HG02938 (cell line): ENCODE measurements at regions not wholly inside any gene's neighbourhood (a gene's known extent, or its start where the extent isn't known, plus 50 kb on each side); places are given as distances from the start of the nearest gene placed in this dataset.
"Not testable (repeated sequence)": the region's sequence is repeated elsewhere in the genome, so short reads cannot be mapped to it uniquely, and the experiment has no call there.

Experiments used
- ATAC-seq: cut with Tn5 transposase; IDR thresholded peaks from one replicate; pipeline ENCODE4 v1.9.1; 2021; ENCODE audit warnings: mild to moderate bottlenecking, moderate library complexity; ENCODE audit not compliant: unreplicated experiment

DNA sequence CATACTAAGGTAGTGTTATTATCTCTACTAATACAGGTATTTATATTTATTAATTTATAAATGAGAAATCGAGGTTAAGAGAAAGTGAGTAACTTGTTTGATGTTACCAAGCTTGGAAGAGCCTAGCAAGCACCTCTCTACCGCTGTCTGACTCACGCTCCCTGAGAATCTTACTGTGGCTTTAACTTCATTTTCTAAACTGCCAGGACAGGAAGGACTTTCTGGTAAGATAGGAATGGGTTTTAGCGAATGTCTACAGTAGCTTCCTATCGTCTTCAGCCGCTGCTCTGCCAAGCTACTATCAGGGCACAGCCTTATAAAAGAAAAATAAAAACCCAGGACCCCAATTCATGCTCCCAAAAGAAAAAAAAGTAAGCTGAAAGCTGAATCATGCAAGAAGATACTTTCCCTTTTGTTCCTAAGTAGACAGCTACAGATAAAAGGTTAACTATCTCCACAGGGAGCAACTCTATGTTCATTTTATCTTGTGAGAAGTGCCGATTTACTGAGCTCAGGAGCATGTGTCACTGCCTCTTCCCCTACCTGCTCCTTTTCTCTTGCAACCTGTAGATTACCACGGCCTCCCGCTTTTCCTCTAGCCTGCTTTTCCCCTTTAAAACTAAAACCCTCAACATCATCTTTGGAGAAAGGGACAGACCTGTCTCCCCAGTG is 60.2 kb downstream of the THNSL1 start:
- no peak for ATAC-seq

DNA sequence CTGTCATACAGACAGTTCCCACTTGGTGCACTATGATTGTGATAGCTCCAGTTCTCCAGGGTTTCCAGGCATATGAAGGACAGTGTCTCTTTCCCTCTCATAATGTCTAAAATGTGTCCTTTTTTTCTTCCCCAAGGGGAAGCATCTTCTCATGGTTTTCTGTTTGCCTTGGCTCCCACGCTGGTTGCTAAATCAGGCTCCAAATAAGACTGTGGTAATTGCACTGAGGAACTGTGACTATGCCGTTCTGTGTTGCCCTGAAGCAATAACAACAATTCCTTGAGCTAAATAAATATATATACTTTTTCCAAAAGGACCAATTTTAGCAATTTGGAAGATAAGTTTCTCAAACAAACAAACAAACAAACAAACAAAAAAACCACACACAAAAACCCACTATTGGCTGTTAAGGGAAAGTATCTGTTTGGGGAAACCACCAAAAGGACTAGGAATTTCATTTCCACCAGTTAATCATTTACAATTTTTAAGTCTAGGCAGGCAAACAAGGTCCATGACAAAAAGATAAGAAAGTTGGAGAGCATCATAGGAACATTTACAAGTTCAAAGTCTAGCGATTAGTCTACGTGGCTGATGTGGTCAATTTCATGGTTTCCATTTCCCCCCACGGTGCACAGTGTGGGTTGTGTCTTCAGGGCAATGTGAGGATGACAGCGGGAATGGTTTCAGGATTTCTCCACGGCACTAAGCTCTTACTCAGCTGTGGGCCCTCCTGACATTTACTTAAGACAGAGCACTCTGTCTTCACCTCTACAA is 62.4 kb downstream of the THNSL1 start:
- no peak for ATAC-seq

DNA sequence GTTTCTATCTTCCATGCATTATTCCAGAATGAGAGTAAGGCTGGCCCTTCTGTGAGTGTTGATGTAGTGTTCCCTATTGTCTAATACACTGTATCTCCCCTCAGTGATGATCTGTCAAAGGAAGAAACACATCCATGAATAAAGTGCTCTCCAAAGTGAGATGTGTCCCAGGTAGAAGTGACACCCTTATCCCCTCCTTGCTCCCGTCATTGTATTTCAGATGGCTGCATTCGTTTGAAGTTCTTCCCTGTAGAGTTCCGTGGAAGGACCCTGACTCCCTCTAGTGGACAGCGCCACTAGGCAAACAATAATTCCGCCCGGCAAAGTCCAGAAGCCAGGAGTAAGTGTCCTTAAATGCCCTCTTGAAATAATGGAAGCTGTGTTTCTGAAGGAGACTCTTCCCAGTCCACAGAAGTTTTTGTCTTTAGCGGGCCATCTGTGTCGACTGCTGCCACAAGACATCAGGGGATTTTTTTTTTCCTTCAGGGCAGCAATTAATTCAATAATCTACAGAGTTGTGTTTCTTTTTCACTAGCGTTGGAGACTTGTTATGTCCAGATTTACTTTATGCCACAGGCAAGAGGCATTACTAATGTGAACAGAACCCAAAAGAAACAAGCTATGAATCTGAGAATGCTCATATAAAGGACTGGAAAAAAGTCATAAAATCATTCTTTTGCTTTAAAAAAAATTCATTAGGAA is 64.6 kb downstream of the THNSL1 start:
- ATAC-seq: peak; percentile 85

DNA sequence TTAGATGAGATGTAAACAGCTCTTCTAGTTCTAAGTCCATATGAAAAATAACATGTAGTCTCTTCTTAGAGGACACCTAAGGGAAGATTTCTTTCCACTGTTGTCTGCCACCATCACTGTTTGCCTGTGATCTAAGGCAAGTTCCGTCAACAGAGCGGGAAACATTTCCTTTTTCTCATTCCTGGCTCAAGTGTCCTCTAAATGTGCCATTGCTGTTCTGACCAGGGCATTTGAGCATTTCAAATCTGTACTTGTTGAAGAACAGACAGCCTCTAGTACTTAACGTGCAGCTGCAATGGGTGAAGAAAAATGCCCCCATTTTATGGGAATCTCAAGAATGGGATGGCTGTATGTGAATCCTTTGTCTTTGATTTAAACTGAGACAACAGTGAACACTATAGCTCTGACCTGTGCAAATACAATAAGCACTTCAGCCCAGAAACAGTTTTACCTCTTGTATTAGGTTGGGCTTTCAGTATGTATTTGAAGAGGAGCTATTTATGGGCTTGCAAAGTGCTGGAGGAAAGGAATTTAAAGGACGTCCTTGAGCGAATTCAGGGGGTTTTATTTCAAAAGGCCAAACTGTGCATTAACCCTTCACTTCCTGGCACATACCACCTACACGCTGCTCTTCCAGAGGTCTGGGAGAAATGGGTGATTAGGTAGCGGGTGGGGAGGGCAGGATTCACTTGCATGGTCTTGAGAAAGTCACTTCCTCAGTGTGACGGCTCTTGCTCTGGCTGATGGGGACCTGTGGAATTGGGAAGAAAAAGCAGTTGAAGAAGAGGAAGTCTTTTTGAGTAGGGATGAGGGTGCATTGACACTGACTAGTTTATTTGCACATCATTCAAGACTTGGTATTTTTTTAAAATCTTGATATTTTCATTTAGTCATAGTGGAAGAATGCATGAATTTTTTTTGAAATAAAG is 66.1 kb downstream of the THNSL1 start:
- no peak for ATAC-seq

DNA sequence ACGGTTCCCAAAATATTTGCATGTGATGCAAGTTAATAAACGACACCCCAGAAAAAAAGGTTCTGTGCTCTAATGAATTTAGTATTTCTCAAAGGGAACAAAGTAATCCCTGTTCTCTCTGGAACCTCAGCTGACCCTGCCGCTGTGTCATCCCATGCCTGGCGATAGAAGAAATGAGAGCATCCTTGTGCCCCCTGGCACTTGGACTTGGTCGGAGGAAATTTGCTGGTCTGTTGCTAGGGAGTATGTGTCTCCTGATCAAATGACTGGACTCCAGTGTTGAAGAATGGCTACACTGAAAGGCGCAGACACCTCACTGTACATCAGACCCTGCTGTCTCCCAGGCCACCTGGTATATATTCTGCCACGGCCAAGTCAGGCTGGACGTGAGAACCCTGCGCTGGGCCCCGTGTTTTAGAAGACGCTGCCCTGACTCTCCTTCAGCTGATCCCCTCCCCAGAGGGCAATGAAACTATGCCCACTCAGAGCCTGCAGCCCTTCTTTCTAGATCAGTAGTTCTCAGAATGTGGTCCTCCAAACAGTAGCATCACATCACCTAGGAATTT is 67.2 kb downstream of the THNSL1 start:
- no peak for ATAC-seq

DNA sequence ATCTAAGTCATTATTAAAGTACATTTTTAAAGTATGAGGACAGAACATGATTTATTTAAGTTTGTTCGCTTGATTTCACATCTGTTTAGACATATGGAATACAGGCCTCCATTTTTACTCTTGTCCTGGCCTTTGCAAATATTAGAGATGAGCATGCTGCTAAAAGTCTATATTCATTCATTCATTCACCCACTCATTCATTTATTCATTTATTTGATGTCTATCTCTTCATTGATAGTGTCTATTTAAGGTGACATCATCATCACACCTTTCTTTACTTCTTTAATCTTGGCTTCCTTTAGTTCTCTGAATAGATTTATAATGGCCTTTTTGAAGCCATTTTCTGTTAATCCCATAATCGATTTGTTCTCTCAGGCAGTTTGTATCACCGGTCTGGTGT is 68.0 kb downstream of the THNSL1 start:
- no peak for ATAC-seq

DNA sequence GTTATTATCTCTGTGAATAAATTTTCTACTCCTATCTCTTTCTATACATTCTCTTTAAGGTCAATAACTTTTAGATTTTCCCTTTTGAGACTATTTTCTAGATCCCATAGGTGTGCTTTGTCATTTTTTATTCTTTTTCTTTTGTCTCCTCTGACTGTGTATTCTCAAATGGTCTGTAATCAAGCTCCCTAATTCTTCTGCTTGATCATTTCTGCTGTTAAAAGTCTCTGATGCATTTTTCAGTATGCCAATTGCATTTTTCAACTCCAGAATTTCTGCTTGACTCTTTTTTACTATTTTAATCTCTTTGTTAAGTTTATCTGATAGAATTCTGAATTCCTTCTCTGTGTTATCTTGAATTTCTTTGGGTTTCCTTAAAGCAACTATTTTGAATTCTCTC is 78.2 kb downstream of the THNSL1 start:
- no peak for ATAC-seq

DNA sequence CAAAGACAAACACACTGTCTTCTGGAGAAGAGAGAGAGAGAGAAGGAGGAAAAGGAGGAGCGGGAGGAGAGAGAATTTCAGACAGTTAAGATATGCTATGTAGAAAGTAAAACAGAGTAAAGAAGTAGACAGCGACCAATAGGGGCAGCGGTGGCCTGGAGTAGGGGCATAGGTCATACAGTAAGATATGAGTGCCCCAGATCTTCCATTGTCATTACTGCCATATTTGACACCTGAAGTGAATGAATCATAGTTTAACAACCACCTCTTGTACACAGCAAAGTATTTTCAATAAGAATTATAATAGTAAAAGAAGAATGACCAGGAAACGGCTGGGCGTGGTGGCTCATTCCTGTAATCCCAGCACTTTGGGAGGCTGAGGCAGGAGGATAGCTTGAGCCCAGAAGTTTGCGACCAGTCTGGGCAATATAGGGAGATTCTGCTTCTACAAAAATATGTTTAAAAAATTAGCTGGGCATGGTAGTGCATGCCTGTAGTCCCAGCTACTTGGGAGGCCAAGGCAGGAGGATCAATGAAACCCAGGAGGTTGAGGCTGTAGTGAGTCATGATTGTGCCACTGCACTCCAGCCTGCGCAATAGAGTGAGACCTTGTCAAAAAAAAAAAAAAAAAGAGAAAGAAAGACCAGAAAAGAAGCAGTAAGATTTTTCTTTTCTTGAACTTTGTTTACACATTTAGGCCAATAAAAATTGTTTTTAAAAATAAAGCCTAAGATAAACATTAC is 77.0 kb upstream of the GPR158 start:
- ATAC-seq: no peak

DNA sequence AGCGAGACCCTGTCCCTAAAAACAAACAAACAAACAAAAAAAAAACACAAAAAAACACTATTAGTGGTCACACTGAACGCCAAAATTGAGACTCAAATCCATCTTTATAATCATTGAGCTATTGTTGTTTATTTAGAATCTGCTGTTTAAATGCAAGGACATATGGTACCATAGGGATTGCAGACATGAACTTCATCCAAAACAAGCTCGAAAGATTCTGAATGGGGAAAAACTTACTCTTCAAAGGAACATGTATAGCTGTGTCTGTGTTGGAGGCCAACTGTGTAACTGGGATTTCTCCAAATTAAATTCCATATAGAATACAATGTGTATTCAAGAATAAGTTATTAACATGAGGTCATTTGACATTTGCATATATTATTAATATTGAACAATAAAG is 74.7 kb upstream of the GPR158 start:
- no peak for ATAC-seq

DNA sequence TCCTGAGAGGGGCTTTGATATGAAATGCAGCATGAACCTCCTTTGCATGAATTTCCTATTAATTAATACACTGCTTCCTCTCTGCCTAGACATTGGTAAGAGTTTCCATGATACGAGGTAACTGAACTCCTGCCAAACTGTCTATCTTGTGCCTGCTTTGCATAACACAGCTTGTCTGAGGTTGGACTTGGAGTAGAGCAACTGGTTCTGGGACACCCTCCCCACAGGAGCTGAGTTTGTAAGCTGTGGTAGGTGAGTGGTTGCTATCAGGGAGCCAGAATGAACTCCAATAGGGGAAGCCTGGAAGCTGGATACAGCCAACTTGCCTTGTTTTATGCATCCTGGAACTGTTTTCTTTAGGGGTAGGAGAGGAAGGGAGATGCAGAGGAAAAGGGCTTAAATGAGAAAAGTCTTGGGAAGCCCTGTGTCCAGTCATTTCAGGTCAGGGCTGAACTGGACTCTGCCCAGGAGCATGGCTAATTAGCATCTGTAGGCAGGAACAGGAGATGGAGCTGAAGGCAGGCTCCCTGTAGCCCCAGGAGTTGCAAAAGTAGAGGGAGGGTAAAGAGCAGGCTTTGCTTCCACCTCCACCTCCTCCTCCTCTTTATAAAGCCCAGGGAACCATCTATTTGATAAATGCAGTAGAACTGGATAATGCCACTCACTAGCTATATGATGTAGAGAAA is 73.2 kb upstream of the GPR158 start:
- ATAC-seq: no peak

DNA sequence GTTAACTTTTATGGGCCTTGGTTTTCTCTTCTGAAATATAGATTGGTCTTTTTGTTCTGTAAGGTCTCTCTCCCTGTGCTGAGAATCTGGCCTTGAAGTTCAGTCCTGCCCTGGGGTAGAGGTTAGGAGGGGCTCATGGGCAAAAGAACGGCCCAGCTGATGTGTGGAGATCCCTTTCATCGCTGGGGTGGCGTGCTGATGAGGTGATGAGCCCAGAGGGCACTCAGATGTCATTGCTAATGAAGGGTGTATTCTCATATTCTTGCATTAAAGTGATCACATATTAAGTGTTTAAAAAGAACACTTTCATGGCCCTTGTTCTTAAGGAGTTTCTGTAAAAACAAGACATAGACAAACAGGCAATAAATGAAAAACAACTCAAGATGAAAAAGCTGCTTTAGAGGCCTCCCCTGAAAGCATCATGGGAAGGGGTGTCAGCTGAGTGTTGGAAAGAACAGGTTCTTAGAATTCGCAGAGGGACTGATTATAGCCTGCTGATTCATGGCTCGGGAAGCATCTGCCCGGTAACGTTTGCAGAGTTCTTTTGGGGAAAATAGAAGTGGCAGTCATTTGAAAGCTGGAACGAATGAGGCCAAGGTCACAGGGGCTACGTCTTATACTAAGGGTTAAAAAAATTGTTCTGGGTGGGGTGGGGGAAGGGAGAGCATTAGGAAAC is 72.5 kb upstream of the GPR158 start:
- ATAC-seq: no peak

DNA sequence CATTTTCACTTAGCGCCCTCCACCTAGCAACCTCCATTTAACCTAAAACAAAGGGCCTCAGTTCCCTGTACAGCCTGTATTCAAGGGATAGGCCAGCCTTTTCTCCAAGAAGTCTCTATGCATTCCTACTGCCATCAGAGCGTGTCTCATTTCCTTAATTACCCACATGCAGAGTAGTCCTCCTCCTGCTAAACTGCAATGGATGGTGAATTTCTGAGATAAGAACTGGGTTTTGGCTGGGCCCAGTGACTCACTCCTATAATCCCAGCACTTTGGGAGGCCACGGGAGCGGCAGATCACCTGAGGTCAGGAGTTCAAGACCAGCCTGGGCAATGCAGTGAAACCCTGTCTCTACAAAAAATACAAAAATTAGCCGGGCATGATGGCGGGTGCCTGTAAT is 71.1 kb upstream of the GPR158 start:
- ATAC-seq: no peak

DNA sequence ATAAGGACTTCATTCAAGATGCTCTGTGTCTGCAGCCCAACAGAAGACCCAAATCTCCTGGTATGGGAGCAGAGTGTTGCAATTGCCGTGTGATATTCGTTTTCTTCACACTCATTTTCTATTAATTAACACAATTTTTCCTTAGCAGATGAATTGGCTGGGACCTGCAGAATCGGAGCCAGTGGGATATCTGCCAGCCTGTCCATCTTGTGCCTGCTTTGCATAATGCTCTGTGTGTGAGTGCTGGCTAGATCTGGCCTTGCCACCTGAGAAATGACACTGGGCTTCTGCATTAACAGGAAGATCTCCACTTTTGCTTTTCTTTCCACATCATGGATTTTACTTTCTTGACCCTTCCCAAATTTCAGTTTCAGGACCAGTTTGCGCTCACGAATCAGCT is 70.4 kb upstream of the GPR158 start:
- no peak for ATAC-seq

DNA sequence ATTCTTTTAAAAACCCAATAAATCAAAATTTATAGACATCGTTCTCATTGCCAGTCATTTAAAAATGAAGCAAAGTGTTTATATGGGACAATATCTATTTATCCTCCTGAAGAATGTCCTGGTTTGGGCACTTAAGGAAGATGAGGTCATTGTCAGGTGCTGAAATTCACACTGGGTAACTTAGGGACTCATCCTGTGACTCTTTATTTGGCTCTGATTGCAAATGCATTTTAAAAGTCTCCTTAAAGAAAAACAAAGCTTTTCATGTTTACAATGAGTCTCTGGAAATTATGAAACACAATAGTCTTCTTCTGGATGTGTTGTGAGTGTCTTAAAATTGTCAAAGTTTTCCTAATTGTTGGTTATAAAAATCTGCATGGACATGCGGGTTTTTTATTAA is 69.5 kb upstream of the GPR158 start:
- ATAC-seq: no peak

DNA sequence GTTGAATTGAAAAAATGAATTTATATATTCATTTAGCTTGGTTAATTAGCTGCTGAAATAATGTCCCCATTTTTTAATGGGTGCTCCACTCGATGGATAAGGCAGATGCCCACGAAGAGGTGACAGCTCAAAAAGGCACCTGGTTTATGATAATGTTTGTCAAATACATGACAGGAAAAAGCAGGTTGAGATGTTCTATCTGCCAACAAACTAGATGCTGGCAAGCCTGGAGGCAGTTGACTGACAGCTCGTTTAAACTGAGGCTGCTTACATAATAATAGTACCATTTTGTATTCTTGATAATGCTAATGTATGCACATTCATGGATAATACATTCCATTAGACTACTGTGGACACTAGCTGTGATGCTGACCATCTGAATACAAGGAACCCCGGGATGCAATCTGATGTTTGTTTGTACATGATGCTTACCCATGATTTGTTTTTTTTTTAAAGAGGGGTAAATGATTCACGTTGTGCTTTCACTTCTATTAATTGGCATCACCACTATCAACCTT is 69.0 kb upstream of the GPR158 start:
- no peak for ATAC-seq

DNA sequence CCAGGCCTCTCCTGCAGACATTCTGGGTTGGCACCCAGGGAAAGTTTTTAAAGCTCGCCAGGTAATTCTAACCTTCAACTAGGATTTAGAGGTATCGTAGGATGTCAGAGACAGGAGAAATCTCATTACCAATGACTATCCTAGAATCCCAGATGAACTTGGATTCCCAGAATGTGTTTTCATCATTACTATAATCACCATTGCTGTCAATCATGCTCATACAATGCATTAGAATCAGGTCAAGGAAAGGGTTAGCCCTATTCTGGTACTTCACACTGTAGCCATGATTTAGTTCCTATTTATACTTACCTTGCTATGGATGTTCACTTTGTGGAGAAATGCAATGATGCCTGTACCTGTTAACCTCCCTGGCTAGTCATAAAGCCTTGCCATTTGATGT is 67.0 kb upstream of the GPR158 start:
- ATAC-seq: no peak

DNA sequence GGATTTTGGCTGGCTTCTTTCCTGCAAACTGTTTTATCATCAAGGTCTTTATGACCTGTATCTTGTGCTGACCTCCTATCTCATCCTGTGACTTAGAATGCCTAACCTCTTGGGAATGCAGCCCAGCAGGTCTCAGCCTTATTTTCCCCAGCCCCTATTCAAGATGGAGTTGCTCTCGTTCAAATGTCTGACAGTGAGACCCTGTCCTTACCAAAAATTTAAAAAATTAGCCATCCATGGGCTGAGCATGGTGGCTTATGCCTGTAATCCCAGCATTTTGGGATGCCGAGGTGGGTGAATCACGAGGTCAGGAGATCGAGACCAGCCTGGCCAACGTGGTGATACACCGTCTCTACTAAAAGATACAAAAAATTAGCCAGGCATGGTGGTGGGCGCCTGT is 64.9 kb upstream of the GPR158 start:
- ATAC-seq: not testable (repeated sequence)

DNA sequence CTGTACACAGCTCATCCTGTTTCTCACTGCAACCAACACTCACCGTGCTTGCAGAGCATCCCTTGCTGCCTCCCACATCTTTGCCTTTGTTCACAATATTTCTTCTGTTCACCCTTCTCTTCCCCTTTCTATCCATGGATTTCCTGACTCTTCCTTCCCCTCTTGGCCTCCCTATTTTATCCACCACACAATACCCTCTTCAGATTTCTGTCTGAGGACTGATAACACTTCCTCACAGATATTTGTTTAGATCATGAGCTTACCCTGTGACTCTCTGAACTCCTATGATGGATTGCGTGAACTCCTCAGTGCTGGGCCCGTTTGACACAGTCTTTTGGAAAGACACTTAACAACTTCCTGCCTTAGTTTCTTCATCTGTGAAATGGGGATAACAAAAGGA is 62.8 kb upstream of the GPR158 start:
- no peak for ATAC-seq
